HG02571 (cell line): ENCODE measurements at regions not wholly inside any gene's neighbourhood (a gene's known extent, or its start where the extent isn't known, plus 50 kb on each side); places are given as distances from the start of the nearest gene placed in this dataset.
"Not testable (repeated sequence)": the region's sequence is repeated elsewhere in the genome, so short reads cannot be mapped to it uniquely, and the experiment has no call there.

ENCODE experiments used
- ATAC-seq: cut with Tn5 transposase; IDR thresholded peaks from one replicate; pipeline ENCODE4 v1.9.1; 2021; ENCODE audit warnings: mild to moderate bottlenecking, moderate library complexity; ENCODE audit not compliant: unreplicated experiment

DNA sequence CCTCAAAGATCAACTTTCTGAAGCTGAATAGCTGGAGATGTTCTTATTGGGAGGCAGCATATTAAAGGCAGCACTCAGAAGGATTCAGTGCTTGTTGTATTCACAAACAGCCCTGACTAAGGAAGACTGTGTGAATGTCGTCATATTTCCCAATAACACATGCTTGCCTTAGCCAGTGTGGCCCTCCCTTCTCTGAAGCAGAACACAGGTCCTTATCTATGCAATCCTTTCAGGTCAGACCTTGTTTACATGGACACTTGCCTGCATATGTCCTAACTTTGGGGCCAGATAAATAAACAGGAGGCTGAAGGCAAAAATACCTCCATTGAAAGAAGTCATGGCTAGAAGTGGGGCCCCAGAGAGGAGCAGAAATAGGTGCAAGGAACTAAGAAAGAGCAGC is 97.2 kb downstream of the SLC4A3 start:
- ATAC-seq, result no peak

DNA sequence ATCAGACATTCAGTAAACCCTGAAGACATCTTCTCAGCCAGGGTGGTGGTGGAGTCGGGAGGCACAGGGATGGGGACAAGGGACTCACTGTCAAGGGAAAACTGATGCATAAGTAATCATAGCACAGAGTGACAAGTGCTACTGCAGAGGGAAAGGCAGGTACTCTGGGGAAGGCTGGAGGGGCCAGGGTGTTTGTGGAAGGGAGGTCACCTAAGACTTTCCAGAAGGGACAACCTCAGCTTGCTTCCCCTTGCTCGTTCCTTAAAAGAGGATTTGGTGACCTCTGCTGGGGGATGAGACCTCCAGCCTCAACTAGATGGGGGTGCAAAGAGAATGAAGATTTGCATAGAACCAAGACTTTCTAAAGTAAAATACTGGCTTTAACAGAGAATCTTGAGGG is 99.5 kb downstream of the SLC4A3 start:
- ATAC-seq, result no peak

DNA sequence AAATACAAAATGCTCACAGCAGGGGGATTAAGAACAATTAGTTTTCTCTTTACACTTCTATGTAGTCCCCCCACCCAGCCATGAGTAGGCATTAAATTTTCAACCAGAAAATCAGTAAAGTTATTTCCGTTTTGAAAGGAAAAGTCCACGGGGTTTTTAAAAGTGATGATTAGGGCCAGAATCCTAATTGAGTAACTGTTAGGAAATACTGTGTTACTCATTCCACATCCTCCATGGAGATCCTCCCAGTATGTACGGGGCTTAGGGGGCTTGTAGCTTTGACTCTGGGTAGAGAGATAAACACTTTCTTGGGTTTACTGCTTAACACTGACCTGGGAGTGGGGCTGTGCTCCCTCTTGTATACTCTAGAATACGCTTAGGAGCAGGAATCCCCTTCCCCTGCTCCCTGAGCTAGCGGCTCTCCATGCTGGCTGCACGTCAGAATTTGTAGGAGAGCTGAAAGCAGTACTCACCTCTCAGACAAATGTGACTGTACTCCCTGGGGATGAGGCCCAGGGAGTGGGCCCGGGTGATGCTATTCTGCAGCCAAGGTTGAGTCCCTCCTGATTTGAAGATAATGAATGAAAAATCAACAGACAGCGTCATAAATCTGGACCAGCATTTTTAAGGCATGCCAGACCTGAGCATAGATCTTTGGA is 100.5 kb downstream of the SLC4A3 start:
- ATAC-seq, result no peak

DNA sequence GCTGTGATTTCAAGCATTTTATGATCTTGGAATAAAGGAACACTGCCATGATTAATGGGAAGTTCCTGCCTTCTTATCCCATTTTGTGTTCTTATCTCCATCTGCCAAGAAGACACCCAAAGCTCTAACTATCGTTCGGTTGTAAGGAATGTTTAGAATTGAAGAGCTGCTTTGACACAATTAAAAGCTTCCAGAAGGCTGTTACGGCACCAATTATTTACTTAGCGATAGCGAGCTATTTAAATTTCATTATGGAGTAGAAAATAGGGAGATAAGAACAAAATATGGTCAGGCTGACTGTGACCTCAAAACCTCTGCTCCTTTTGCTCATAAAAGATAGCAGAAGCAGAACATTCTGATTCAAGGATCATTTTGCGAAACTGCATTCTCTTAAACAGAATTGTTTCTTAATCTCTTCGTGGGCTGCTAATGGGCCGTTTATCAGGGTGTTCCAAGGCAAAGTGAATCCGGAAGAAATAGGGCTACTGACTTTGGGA is 101.6 kb downstream of the SLC4A3 start:
- ATAC-seq, result no peak

DNA sequence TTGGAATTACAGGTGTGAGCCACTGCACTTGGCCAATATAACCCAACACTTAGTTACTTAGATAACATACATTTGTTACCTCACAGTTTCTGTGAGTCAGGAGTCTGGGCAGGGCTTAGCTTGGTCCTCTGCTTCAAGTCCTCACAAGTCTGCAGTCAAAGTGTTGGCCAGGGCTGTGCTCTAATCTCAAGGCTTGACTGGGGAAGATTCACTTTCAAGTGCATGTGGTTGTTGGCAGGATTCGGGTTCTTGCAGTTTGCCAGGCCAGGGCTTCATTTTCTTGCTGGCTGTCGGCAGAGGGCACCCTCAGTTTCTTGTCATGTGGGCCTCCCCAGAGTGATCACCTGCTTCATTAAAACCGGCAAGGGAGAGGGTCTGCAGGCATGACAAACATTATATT is 103.7 kb downstream of the SLC4A3 start:
- ATAC-seq, result no peak

DNA sequence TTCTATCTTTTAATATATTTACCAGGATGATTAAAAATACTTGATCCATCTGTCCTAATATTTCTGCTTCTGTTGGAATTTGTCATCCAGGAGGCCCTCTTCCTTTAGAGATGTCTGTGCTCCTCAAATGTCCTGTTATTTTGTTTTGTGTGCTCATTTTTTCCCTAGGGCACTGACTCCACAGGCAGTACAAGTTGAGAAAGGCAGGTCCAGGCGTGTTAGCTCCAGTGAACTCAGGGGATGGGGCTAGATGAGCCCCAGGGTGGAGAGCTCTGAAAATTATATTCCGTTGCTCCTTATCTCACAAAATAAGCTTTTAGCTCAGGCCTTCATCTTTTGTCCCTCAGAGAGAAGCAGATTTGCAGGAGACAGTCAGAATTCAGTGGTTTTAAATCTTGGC is 105.7 kb downstream of the SLC4A3 start:
- no peak for ATAC-seq

DNA sequence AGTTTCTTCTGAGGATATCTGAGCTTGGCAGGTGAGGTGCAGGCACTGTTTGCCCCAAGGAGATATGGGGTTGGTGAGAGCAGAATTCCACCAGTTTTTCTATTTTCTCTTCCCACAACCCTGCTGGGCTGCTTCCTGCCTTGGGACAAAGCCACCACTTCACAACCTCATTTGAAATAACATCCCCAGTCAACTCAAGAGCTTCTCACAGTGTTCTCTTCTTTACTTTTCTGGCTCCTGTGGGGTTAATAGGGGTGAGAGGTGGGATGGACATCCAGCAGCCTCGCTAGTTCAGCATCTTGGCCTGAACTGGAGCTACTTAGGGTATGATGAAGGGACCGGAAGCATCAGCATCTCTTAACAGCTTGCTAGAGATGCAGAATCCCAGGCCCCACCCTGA is 106.3 kb downstream of the SLC4A3 start:
- no peak for ATAC-seq

DNA sequence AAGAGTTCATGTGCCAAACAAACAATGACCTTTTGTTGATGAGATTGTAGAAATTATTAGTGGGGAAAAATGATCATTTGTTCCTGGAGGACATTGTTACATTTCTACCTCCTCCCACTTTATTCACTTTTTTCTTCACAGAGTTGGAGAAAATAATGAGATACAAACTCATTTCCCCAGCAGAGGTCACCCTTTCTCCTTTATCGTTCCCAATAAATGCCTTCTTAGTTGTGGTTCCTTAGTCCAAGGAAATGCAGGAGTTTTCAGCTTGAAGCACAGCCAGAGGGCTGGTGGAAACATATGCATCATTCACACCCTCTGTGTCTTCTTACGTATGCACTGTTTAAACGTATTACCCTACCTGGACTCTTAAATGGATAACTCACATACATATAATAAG is 108.8 kb downstream of the SLC4A3 start:
- ATAC-seq, result no peak

DNA sequence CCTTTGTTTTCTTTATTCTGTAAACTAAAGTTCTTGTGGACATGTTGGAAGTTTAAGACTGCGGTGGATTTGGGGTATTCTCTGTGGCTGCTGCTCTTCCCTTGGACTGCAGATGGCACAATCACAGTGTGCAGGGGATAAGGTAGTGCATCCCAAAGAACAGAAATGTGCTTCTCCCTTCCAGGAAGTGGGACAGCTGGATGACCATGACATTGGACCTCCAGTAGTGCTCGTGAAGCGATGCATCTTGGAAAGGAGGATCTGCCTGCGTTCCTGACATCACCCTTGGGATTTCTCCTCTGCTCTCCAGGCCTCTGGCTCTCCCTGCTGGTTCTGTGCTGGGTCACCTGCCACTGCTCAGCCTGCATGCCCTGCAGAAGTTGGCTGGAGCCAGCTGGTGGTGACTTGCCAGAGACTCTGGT is 109.9 kb downstream of the SLC4A3 start:
- ATAC-seq, result no peak

DNA sequence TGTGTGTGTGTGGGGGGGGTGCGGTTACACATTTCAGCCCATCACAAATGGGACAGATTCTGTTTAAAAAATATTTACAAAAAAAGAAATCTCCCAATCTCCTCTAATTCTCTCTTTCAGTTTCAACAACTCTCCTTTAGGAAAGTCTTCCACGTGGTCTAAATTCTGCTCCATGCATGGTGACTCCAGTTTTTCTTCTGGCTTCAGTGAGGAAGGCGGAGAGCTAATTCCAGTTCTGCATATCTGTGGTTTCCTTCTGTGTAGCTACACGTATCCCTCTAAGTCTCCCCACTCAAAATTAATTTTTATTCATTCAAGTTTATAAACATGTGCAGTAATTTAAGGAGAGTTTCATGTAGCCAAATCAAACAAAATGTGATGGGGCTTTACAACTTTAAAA is 111.6 kb downstream of the SLC4A3 start:
- no peak for ATAC-seq

DNA sequence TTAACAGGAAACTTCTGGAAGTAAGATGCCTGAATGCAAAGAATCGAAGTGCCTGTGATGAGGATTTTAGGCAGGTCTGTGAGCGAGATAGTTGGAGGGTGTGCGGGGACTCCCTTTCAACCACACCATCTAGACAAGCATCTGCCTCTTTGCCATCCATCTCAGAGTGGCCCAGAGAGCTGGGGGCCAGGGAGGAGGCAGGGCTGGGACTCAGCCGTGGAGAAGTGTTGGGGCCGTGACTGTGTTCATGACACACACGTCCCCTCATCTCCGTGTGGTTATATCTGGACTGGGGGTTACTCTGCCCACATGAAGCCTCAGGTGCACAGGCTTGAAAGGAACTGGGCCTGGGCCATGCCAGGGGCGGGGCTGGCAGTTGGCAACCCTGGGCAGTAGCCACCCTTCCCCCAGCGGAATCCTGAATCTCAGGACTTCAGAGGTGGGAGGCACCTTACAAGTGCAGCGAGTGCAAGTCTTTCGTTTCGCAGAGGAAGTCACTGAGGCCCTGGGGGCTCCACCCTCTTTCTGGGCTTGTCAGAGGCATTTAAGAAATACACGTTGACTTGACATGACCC is 112.5 kb downstream of the SLC4A3 start:
- ATAC-seq, result no peak

DNA sequence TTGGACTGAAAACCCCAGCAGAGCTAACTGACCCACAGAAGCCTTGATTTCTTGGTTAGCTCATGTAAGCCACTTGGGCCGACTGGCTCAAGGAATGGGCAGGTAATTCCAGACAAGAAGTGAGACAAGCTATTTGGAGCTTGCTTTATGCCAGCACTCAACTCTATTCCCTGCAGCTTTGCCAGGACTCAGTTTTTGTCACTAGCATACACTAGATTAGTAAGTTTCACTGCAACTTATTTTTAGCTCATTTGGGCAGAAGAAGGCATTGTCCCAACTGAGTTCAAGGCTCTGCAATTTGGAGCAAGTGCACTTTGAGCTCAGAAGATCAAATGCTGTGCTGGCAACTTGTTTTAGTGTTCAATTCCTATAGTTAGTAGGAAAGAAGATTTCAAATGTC is 116.1 kb downstream of the SLC4A3 start:
- ATAC-seq, result no peak

DNA sequence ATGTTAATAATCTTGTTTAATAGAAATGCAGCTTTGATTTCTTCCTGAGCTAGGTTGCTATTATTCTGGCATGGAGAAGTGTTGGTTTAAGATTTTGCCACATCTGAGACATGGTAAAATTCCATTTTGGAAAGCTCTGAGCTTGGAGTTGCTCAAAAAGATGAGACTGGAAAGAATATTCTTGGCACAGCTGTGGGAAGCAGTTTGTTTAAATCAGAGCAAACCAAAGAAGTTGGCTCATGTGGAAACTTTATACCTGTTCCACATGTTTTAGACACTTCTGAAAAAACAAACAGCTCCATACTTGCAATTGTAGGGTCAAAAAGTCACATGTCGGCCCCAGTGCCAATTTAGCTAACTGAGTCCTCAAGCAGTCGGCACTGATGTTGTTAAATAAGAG is 116.6 kb downstream of the SLC4A3 start:
- ATAC-seq, result no peak

DNA sequence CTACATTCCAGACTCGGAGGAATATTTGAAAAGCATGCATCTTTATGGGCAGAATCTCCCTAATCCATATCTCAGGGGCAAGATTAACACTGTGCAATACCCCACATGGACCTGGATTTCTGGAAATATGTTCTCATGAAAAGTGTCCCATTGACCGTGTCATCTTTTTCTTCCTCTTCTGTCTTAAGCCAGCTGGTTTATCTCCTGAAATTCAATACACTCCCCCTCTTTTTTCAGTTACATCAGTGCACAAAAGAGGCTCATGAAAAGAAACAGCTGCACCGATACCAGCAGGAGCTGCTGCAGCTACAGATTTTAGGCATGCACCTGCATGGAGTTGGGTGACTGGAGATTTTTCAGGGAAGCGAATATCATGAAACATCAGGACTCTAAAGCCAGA is 117.2 kb downstream of the SLC4A3 start:
- no peak for ATAC-seq

DNA sequence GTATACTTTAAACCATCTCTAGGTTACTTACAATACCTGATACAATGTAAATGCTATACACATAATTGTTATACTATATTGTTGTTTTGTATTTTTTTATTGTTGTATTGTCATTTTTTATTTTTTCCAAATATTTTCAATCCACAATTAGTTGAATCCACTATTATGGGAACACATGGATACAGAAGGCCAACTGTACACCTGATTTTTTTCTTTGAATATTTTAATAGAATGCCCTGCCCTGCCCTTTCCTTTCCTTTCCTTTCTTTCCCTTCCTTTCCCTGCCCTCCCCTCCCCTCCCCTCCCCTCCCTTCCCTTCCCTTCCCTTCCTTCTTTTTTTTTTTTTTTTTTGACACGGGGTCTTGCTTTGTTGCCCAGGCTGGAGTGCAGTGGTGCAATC is 120.2 kb downstream of the SLC4A3 start:
- ATAC-seq, result no peak

DNA sequence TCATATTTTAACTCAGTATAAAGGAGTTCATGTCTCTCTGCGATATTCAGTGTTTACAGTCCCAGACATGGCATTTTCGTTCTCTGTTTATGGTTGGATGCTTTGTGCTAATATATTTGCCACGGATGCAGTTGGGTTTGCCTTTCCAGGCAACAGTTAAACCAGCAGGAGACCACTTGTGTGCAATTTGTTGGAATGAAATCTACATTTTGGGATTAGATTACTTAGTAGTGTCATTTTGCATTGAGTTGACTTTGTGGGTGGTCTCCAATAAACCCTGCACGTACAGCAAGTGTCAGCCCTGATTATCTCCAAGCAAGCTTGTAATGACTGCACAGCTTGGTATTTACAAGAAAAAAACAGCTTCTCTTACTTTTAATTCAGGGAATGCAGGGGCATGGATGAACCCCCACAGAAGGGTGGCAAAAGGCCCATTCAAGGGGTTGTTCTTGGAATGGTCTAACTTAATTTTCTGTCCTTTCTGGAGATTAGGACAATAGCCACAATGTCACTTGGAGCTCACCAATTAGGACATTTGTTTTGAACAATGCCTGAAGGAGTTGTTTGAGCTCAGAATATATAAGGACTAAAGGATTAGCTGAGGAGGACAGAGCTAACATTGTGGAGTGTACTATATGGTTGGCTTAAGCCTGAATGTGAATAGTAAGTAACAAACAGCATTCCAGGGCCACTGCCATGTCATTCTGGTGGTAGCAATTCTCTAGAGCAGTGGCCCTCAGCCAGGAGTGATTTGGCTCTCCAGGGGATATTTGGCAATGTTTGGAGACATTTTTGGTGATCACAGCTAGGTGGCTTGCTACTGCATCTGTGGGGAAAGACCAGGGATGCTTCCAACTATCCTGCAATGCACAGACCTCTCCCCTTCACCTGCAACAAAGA is 121.5 kb downstream of the SLC4A3 start:
- ATAC-seq, result no peak

DNA sequence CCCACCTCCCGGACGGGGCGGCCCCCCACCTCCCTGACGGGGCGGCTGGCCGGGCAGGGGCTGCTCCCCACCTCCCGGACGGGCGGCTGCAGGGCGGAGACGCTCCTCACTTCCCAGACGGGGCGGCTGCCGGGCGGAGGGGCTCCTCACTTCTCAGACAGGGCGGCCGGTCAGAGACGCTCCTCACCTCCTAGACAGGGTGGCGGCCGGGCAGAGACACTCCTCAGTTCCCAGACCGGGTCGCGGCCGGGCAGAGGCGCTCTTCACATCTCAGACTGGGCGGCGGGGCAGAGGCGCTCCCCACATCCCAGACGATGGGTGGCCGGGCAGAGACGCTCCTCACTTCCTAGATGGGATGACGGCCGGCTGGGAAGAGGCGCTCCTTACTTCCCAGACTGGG is 123.7 kb downstream of the SLC4A3 start:
- not testable (repeated sequence) for ATAC-seq

DNA sequence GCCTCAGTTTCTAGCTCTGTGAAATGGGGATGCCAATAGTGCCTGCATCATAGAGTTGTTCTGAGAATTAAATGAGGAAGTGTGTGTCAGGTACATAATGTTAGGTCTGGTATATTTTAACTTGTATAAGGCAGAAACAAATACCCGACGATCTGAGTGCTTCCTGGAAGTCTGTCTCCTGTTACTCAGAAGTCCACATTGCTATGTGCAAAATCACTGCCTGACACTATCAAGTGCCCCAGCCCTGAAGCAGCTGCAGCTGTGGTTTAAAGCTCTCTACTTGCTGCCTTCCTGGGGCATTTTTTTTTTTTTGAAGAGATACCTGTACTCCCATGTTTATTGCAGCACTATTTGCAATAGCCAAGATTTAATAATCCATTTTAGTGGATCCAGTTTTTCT is 125.3 kb downstream of the SLC4A3 start:
- no peak for ATAC-seq

DNA sequence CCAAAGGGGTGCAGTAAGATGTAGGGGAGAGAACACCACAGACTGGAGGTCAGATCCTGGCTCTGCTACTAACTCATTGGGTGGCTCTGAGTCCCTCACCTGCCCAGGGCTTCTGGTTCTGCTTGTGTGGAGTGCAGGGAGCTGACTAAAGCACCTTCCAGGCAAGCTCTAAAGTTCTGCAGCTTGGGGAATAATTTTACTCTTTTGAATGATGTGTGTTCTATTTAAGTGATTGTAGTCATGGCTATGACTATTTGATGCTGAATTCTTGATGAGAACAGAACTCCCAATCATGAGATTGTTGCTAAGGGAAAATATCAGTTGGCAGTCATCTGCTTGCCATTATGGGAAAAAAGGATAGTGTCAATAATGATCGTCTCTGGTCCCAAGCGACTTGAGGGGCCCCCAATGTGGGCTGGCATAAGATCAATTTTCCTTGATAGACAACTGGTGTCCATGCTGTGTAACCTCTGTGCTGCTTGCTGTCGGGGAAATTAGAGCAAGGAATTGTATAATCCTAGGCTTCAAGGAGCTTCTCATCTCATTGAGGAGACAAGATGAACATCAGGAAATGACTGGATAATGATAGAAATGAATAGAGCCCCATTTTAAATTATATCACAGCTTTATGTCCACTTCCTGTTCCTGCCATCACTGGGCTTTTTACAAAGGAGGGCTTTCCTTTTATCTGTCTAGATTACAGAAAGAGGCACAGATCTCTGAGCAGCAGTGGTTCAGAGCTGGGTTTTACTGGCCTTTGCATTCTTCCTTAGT is 131.7 kb downstream of the SLC4A3 start:
- ATAC-seq, result no peak

DNA sequence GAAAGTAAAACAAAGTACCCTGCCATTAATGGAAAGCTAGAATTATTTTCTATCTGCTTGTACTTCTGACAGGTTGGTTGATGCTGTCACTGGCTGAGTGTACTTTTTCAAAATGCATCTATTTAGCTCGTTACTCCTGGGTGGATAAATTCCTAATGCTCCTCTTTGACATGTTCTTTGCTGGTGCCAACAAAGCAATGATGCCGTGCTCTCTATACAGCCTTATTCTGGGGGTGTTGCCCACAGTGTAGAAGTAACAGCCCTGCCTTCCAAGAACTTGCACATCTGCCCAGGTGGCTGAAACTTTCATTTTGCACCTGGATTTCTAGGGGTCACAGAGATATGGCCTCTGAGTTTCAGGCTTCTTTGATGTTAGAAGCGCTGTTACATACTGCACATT is 132.4 kb downstream of the SLC4A3 start:
- ATAC-seq, result no peak

DNA sequence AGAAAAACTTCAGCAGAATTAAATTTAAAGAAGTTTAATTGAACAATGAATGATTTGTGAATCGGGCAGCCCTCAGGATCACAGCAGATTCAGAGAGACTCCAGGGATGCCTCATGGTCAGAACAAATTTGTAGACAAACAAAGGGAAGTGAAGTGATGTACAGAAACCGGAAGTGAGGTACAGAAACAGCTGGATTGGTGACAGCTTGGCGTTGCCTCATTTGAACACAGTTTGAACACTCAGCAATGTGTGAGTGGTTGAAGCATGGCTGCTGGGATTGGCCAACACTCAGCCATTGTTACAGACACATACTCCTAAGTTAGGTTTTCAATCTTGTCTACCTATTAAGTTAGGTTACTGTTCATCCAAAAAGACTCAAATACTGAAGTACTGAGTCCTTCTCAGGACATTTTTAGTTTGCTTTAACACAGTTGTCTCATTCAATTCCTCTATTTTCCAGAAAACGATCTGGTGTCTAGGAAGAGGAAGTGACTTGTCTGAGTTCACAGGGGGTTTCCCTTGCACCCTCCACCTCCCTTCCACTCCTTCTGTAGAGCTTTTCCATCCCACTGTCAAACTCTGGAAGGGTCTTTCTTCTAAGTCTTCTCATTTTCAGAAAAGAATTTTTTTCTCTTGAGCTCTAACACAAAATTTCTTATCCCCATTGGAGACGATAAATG is 137.9 kb downstream of the SLC4A3 start:
- no peak for ATAC-seq
